EH (cell line): ENCODE measurements at regions not wholly inside any gene's neighbourhood (a gene's known extent, or its start where the extent isn't known, plus 50 kb on each side); places are given as distances from the start of the nearest gene placed in this dataset.
"Not testable (repeated sequence)": the region's sequence is repeated elsewhere in the genome, so short reads cannot be mapped to it uniquely, and the experiment has no call there.

ENCODE experiments used
- DNase-seq: peaks from one replicate; pipeline ENCODE4 v3.0.0-alpha.2; 2015; ENCODE audit warnings: low read depth

- DNase-seq = no peak
These were observed 101.4 kb downstream of the TNFRSF13B start for GRCh38 chr17:16870253-16871245.

- not testable (repeated sequence) for DNase-seq
These were observed 102.2 kb downstream of the TNFRSF13B start for GRCh38 chr17:16869531-16870252.

GRCh38 chr17:16868616-16869015 is 103.3 kb downstream of the TNFRSF13B start:
- not testable (repeated sequence) for DNase-seq

GRCh38 chr17:16867545-16867944 is 104.4 kb downstream of the TNFRSF13B start:
- not testable (repeated sequence) for DNase-seq

- not testable (repeated sequence) for DNase-seq
These were observed 105.1 kb downstream of the TNFRSF13B start for GRCh38 chr17:16866841-16867240.

GRCh38 chr17:16866436-16866835 is 105.5 kb downstream of the TNFRSF13B start:
- DNase-seq = peak; percentile 26

GRCh38 chr17:16865704-16866103 is 106.2 kb downstream of the TNFRSF13B start:
- DNase-seq = peak; percentile 38

- not testable (repeated sequence) for DNase-seq
These were observed 106.8 kb downstream of the TNFRSF13B start for GRCh38 chr17:16865077-16865613.

- DNase-seq = peak; percentile 78
These were observed 107.3 kb downstream of the TNFRSF13B start for GRCh38 chr17:16864462-16865076.

- peak; percentile 19 for DNase-seq
These were observed 110.8 kb downstream of the TNFRSF13B start for GRCh38 chr17:16861152-16861551.

GRCh38 chr17:16860467-16860866 is 111.5 kb downstream of the TNFRSF13B start:
- not testable (repeated sequence) for DNase-seq

- not testable (repeated sequence) for DNase-seq
These were observed 112.4 kb downstream of the TNFRSF13B start for GRCh38 chr17:16859515-16859914.

- DNase-seq = not testable (repeated sequence)
These were observed 114.2 kb downstream of the TNFRSF13B start for GRCh38 chr17:16857746-16858145.

- DNase-seq = not testable (repeated sequence)
These were observed 115.1 kb downstream of the TNFRSF13B start for GRCh38 chr17:16856846-16857245.

GRCh38 chr17:16856171-16856570 is 115.7 kb downstream of the TNFRSF13B start:
- not testable (repeated sequence) for DNase-seq

- not testable (repeated sequence) for DNase-seq
These were observed 117.3 kb downstream of the TNFRSF13B start for GRCh38 chr17:16854636-16855035.

- no peak for DNase-seq
These were observed 118.1 kb downstream of the TNFRSF13B start for GRCh38 chr17:16853661-16854320.

GRCh38 chr17:16849861-16850260 is 122.1 kb downstream of the TNFRSF13B start:
- DNase-seq = not testable (repeated sequence)

- DNase-seq = not testable (repeated sequence)
These were observed 122.9 kb downstream of the TNFRSF13B start for GRCh38 chr17:16848997-16849396.

- DNase-seq = not testable (repeated sequence)
These were observed 126.8 kb downstream of the TNFRSF13B start for GRCh38 chr17:16845098-16845497.

GRCh38 chr17:16844669-16845068 is 127.2 kb downstream of the TNFRSF13B start:
- DNase-seq = not testable (repeated sequence)
